ENCODE measurements at regions not wholly inside any gene's neighbourhood (a gene's known extent, or its start where the extent isn't known, plus 50 kb on each side); places are given as distances from the start of the nearest gene placed in this dataset.

GRCh38 chr1:106049595-106049994 lies 1006.9 kb upstream of the PRMT6 start (continued):
- TF ChIP-seq ZNF646 (CRISPR knock-in tag; IDR thresholded peaks at IDR 0.05), result no peak
- no peak for TF ChIP-seq ZNF160 (CRISPR knock-in tag; IDR thresholded peaks at IDR 0.05)
- TF ChIP-seq ZBTB39 (CRISPR knock-in tag; IDR thresholded peaks at IDR 0.05), result no peak

- WGBS (ENCODE audit: low lambda C conversion rate), result 0% methylated on average over 1 of the region's 1 CpG
- Histone ChIP-seq H3K4me2 (ENCODE audit: low read depth, low read length) (no peak overlapping the region), H3K27ac (ENCODE audit: extremely low read length, insufficient read depth, low read length) (no peak overlapping the region), H3K79me2 (ENCODE audit: insufficient read depth, low read length) (no peaks in the 10 kb centered on the region), H3K4me1 (ENCODE audit: insufficient read depth, low read length) (no peaks in the 10 kb centered on the region), H3K9me3 (ENCODE audit: low read length) (peaks cover 51% of the 10 kb centered on the region), H3K9ac (ENCODE audit: insufficient read depth, low read depth, low read length) (no peak overlapping the region), H2AFZ (ENCODE audit: low read length) (no peak overlapping the region), H4K20me1 (ENCODE audit: insufficient read depth, low read length) (no peaks in the 10 kb centered on the region), H3K36me3 (replicated peaks in 1 of 2; ENCODE audit: control insufficient read depth in 1 of 2, insufficient read depth in 2 of 2, low read length in 2 of 2) (no peaks in the 10 kb centered on the region), H3K4me3 (replicated peaks in 1 of 3; ENCODE audit: insufficient read depth in 1 of 3, low read depth in 2 of 3, low read length in 3 of 3) (no peak overlapping the region), H3K27me3 (ENCODE audit: control insufficient read depth in 1 of 2, insufficient read depth in 2 of 2, low read length in 2 of 2) (no peaks in the 10 kb centered on the region)
- FAIRE-seq, result no peak
- no peak for ATAC-seq
- intact Hi-C loops (cut with micrococcal nuclease; ENCODE audit: unreplicated experiment), result no loop called here
- ChIA-PET POLR2A (no interaction called here), CTCF (ENCODE audit: low intra/inter-chr PET ratio, low total read pairs) (no interaction called here)
- no TSS peak for BruUV-seq (replicated peaks)
- in situ Hi-C loops (cut with HindIII; ENCODE audit: extremely low pct_ligation_motif_present, low pct_unique_long_range_greater_than_20kb), result no loop called here
- TF ChIP-seq DPF2 (CRISPR knock-in tag; IDR thresholded peaks at IDR 0.05; ENCODE audit: borderline replicate concordance, low read depth), result no peak
- no peak for TF ChIP-seq ZNF264 (CRISPR knock-in tag; IDR thresholded peaks at IDR 0.05)
- no peak for TF ChIP-seq ZNF496 (CRISPR knock-in tag; IDR thresholded peaks at IDR 0.05; ENCODE audit: insufficient replicate concordance)
- no peak for TF ChIP-seq FUBP1 (CRISPR knock-in tag; IDR thresholded peaks at IDR 0.05; ENCODE audit: borderline replicate concordance)
- DNase-seq (ENCODE audit: low spot score), result no peak
These were observed 1000.6 kb upstream of the PRMT6 start for GRCh38 chr1:106055855-106056254.
